KMS-11 (cell line): ENCODE measurements at regions not wholly inside any gene's neighbourhood (a gene's known extent, or its start where the extent isn't known, plus 50 kb on each side); places are given as distances from the start of the nearest gene placed in this dataset.

ENCODE experiments used
- H2AFZ ChIP-seq: fragments of 200-600 bp; sonication (generic); 2 replicates; pipeline ENCODE4 v1.6.1; 2016; ENCODE audit warnings: antibody characterized with exemption, mixed run types, low read depth
- H3K27ac ChIP-seq: fragments of 200-600 bp; sonication (generic); 2 replicates; pipeline ENCODE4 v1.6.1; 2016; ENCODE audit warnings: mild to moderate bottlenecking, mixed run types
- H3K27me3 ChIP-seq: fragments of 200-600 bp; sonication (generic); 2 replicates; pipeline ENCODE4 v1.6.1; 2017; ENCODE audit warnings: mild to moderate bottlenecking, low read depth, mixed run types, moderate library complexity; ENCODE audit not compliant: insufficient read depth
- H3K36me3 ChIP-seq: fragments of 200-600 bp; sonication (generic); 2 replicates; pipeline ENCODE4 v1.6.1; 2017; ENCODE audit warnings: mild to moderate bottlenecking, mixed run types; ENCODE audit not compliant: insufficient read depth
- H3K4me1 ChIP-seq: fragments of 200-600 bp; sonication (generic); 2 replicates; pipeline ENCODE4 v1.6.1; 2016; ENCODE audit warnings: mild to moderate bottlenecking, low read depth, mixed run types; ENCODE audit not compliant: poor library complexity, severe bottlenecking
- H3K4me2 ChIP-seq: fragments of 200-600 bp; sonication (generic); 2 replicates; pipeline ENCODE4 v1.7.0; 2016; ENCODE audit warnings: mild to moderate bottlenecking, mixed run types
- H3K4me3 ChIP-seq: fragments of 200-600 bp; sonication (generic); IDR thresholded peaks from 2 replicates; pipeline ENCODE4 v1.6.1; 2017; ENCODE audit warnings: low read depth, low read length, mixed read lengths; ENCODE audit not compliant: insufficient read depth
- H3K79me2 ChIP-seq: fragments of 200-600 bp; sonication (generic); 2 replicates; pipeline ENCODE4 v1.6.1; 2016; ENCODE audit warnings: low read depth, mixed run types; ENCODE audit not compliant: insufficient read depth
- H3K9ac ChIP-seq: fragments of 200-600 bp; sonication (generic); 2 replicates; pipeline ENCODE4 v1.6.1; 2016; ENCODE audit warnings: mild to moderate bottlenecking, mixed run types
- H4K20me1 ChIP-seq: fragments of 200-600 bp; sonication (generic); 2 replicates; pipeline ENCODE4 v1.6.1; 2016; ENCODE audit warnings: mild to moderate bottlenecking, mixed run types; ENCODE audit not compliant: insufficient read depth
- TF ChIP-seq, protein P1 (sequence below): fragments of 200-600 bp; sonication (generic); conservative IDR thresholded peaks from 2 replicates; pipeline ENCODE4 v1.6.1; 2017; ENCODE audit warnings: low read depth, mild to moderate bottlenecking, antibody characterized with exemption, low read length, moderate library complexity, mixed read lengths

DNA sequence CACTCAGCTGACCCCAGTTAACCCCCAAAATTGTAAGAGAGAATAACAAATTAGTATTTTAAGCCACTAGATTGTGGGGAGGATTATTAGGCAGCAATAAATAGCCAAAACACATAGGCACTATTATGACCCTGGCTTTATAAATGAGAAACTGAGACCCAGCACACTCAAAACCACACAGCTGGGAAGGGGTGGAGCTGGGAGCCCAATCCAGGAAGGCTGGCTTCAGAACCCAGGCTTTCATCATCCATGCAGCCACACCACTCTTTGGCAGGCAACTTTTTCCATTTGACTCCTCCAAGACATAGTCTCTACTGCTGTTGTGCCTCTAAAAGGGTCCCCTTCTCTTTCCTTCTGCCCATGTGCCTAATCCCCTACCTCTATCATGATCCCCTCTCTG is 253.8 kb downstream of the DHX15 start:
- no peaks in the 10 kb centered on the region for H3K36me3 ChIP-seq
- H3K27ac ChIP-seq = no peak overlapping the region
- no peak overlapping the region for H3K9ac ChIP-seq
- H3K4me1 ChIP-seq = no peaks in the 10 kb centered on the region
- no peak overlapping the region for H2AFZ ChIP-seq
- H3K4me2 ChIP-seq = no peak overlapping the region
- H3K4me3 ChIP-seq = no peak overlapping the region
- no peaks in the 10 kb centered on the region for H3K27me3 ChIP-seq
- H3K79me2 ChIP-seq = no peaks in the 10 kb centered on the region
- TF ChIP-seq, protein P1, sequence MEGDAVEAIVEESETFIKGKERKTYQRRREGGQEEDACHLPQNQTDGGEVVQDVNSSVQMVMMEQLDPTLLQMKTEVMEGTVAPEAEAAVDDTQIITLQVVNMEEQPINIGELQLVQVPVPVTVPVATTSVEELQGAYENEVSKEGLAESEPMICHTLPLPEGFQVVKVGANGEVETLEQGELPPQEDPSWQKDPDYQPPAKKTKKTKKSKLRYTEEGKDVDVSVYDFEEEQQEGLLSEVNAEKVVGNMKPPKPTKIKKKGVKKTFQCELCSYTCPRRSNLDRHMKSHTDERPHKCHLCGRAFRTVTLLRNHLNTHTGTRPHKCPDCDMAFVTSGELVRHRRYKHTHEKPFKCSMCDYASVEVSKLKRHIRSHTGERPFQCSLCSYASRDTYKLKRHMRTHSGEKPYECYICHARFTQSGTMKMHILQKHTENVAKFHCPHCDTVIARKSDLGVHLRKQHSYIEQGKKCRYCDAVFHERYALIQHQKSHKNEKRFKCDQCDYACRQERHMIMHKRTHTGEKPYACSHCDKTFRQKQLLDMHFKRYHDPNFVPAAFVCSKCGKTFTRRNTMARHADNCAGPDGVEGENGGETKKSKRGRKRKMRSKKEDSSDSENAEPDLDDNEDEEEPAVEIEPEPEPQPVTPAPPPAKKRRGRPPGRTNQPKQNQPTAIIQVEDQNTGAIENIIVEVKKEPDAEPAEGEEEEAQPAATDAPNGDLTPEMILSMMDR = no peak
- no peaks in the 10 kb centered on the region for H4K20me1 ChIP-seq

DNA sequence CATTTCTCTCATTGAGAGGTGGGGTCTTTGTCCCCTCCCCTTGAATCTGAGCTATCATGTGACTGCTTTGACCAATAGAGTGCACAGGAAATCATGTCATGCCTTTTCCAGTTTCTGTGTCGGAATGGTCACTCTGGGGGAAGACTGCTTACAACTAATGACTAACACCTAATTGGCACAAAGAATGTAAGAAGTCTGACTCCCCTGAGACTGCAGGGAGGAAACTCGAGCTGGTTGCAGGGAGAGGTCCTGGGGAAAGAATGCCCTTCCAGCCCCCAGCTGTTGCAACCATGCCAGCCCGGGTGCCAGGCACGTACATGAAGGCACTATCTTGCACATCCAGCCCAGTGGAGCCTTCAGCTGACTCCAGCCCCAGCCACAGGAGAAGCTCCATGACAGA is 254.2 kb downstream of the DHX15 start:
- H3K4me1 ChIP-seq = no peaks in the 10 kb centered on the region
- H2AFZ ChIP-seq = no peak overlapping the region
- no peak overlapping the region for H3K27ac ChIP-seq
- no peak overlapping the region for H3K9ac ChIP-seq
- TF ChIP-seq, protein P1 = no peak
- H3K79me2 ChIP-seq = no peaks in the 10 kb centered on the region
- no peaks in the 10 kb centered on the region for H3K36me3 ChIP-seq
- H4K20me1 ChIP-seq = no peaks in the 10 kb centered on the region
- no peak overlapping the region for H3K4me3 ChIP-seq
- no peak overlapping the region for H3K4me2 ChIP-seq
- H3K27me3 ChIP-seq = no peaks in the 10 kb centered on the region

DNA sequence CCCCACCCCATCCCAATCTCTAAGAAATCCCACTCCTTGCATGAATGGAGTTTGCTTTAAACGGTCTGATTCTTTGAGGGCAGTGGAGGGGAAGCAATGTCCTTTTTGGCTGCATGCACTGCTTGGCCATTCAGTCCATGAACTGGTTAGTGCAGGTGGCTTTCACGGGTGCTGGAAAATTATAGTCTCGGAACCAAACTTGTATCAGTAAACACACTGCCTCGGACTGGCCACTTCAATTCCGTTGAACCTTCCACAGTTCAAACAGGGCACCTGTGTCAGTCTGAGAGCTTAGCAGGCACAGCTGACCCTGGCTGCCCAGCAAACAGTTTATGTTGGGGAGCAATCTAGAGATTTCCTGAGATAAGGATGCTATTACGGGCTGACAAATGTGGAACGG is 255.6 kb downstream of the DHX15 start:
- H3K79me2 ChIP-seq = no peaks in the 10 kb centered on the region

DNA sequence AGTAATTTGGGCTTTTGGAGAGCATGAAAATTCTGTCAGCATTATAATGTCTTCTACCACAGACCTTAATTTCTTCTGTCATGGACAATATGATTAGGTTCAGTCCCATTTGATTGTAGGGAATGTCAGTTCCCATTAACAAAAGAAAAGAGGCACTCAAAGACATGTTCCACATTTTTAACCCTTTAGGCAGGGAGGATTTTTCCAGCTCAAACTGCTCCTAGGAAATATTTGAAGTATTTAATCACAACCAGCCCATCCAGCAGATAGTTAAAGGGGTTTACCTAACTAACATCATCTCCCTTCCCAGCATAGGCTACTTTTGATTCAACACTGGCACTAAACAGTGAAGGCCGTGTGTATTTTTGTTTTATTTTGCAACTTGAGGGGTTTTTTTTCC is 256.0 kb downstream of the DHX15 start:
- no peaks in the 10 kb centered on the region for H3K79me2 ChIP-seq
- no peaks in the 10 kb centered on the region for H3K4me1 ChIP-seq
- H3K27ac ChIP-seq = no peak overlapping the region
- TF ChIP-seq, protein P1 = no peak
- no peaks in the 10 kb centered on the region for H3K27me3 ChIP-seq
- no peak overlapping the region for H3K4me2 ChIP-seq
- H2AFZ ChIP-seq = no peak overlapping the region
- no peaks in the 10 kb centered on the region for H3K36me3 ChIP-seq
- H3K9ac ChIP-seq = no peak overlapping the region
- H4K20me1 ChIP-seq = no peaks in the 10 kb centered on the region
- H3K4me3 ChIP-seq = no peak overlapping the region

More for the DNA sequence above, 255.6 kb downstream of the DHX15 start:
- no peak overlapping the region for H3K9ac ChIP-seq
- H3K4me2 ChIP-seq = no peak overlapping the region
- no peaks in the 10 kb centered on the region for H3K36me3 ChIP-seq
- no peaks in the 10 kb centered on the region for H4K20me1 ChIP-seq
- no peak overlapping the region for H3K4me3 ChIP-seq
- no peaks in the 10 kb centered on the region for H3K4me1 ChIP-seq
- H3K27me3 ChIP-seq = no peaks in the 10 kb centered on the region
- H3K27ac ChIP-seq = no peak overlapping the region
- TF ChIP-seq, protein P1 = no peak
- no peak overlapping the region for H2AFZ ChIP-seq

DNA sequence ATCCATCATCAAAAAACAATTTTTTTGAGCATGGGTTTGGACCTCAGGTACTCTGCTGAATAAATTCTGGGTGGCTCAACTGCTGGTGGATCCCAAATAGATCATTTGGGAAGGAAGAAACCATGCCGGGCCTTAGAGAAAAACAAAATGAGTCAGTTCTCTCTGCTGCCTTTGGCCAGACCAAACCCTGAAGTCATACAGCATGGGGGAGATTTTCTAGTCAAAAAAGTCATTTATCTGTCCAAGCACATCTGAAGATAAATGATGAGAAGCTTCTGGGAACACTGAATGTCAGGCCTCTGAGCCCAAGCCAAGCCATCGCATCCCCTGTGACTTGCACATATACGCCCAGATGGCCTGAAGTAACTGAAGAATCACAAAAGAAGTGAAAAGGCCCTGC is 261.4 kb downstream of the DHX15 start:
- no peak overlapping the region for H2AFZ ChIP-seq
- no peaks in the 10 kb centered on the region for H4K20me1 ChIP-seq
- H3K79me2 ChIP-seq = no peaks in the 10 kb centered on the region
- no peaks in the 10 kb centered on the region for H3K36me3 ChIP-seq
- no peaks in the 10 kb centered on the region for H3K4me1 ChIP-seq
- no peak overlapping the region for H3K4me2 ChIP-seq
- TF ChIP-seq, protein P1 = no peak
- no peak overlapping the region for H3K9ac ChIP-seq
- H3K27ac ChIP-seq = no peak overlapping the region
- no peaks in the 10 kb centered on the region for H3K27me3 ChIP-seq
- H3K4me3 ChIP-seq = no peak overlapping the region
